ENCODE measurements at regions not wholly inside any gene's neighbourhood (a gene's known extent, or its start where the extent isn't known, plus 50 kb on each side); places are given as distances from the start of the nearest gene placed in this dataset.

DNA sequence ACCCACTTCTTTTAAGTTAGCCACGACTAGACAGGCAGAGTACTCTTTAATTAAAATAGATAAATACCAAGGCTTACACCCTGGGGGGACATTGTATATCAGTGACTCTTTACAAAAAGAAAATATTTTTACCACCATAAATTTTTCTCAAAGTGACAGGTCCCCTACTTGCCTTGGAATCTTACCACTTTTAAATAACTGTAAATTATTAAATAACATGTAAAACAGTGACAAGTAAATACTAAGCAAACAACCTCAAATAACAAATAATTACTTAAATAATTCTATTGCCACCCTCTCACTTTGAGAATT, 116.3 kb downstream of the OGFRL1 start:
- no peak overlapping the region for H3K4me3 ChIP-seq (ENCODE audit: low read depth, low read length)
- no peak for TF ChIP-seq MAX (IDR thresholded peaks at IDR 0.05; ENCODE audit: low read depth, low read length)
- no peak for TF ChIP-seq MYC (IDR thresholded peaks at IDR 0.05; ENCODE audit: low read depth, low read length)
- TF ChIP-seq CTCF (IDR thresholded peaks at IDR 0.05; ENCODE audit: low read depth, low read length): no peak
- no peak for TF ChIP-seq POLR2A (IDR thresholded peaks at IDR 0.05; ENCODE audit: extremely low read depth, insufficient read length)
- no peak for DNase-seq (ENCODE audit: low read depth)

- no peak for TF ChIP-seq CTCF (IDR thresholded peaks at IDR 0.05; ENCODE audit: low read depth, low read length)
- no peak for TF ChIP-seq MYC (IDR thresholded peaks at IDR 0.05; ENCODE audit: low read depth, low read length)
- no peak for TF ChIP-seq MAX (IDR thresholded peaks at IDR 0.05; ENCODE audit: low read depth, low read length)
- TF ChIP-seq POLR2A (IDR thresholded peaks at IDR 0.05; ENCODE audit: extremely low read depth, insufficient read length): no peak
- no peak for DNase-seq (ENCODE audit: low read depth)
- no peak overlapping the region for H3K4me3 ChIP-seq (ENCODE audit: low read depth, low read length)
Measured at GRCh38 chr6:71405416-71405815, 116.8 kb downstream of the OGFRL1 start.

DNA sequence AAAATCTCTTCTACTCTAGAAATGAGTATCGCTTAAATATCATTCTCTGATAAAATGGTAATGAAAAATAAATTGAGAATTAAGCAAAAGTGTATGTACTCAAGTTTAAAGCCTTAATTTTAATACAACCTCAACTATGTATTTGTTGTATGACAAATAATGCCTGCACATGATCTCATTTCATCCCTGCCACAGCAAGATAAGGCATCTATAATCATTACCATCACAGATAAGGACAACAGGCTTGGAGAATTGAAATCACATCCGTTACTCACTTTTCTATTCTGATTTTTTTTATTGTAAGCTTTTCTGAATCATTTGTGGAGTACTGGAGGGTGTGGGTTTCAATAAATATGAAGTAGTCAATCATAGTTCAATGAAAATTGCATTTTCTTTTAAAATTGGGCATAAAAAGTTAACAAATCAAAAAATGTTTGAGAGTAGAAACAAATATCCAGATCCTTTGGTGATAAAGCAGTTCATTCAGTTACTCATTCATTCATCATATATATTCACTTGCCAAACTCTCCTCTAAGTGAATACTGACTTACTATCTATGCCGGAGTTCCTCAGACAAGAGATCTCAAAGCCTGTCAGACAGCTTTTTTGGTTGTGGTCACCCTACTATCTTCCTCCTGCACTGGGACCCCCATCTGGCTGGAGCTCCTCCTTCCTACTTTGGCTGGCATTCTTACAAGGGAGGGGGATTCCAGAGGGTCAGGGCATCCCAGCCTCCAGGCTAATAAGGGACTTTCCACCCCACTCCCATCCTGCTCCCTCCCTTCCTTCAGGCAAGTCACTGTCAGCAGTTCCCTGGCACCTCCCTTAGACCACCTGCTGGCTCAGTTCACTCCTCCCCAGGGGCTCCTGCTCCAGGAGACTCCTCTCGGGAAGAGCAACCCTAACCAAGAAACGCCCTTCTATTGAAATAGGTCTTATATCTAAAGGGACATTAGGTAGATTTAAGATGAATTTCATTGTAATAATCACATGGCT, 118.6 kb downstream of the OGFRL1 start:
- no peak overlapping the region for H3K4me3 ChIP-seq (ENCODE audit: low read depth, low read length)
- TF ChIP-seq POLR2A (IDR thresholded peaks at IDR 0.05; ENCODE audit: extremely low read depth, insufficient read length): no peak
- no peak for TF ChIP-seq MYC (IDR thresholded peaks at IDR 0.05; ENCODE audit: low read depth, low read length)
- DNase-seq (ENCODE audit: low read depth): no peak

GRCh38 chr6:71408787-71409723, 120.4 kb downstream of the OGFRL1 start:
- no peak for DNase-seq (ENCODE audit: low read depth)
- no peak for TF ChIP-seq POLR2A (IDR thresholded peaks at IDR 0.05; ENCODE audit: extremely low read depth, insufficient read length)
- no peak for TF ChIP-seq MYC (IDR thresholded peaks at IDR 0.05; ENCODE audit: low read depth, low read length)
- no peak for TF ChIP-seq CTCF (IDR thresholded peaks at IDR 0.05; ENCODE audit: low read depth, low read length)
- TF ChIP-seq MAX (IDR thresholded peaks at IDR 0.05; ENCODE audit: low read depth, low read length): no peak
- H3K4me3 ChIP-seq (ENCODE audit: low read depth, low read length): no peak overlapping the region

- no peak for DNase-seq (ENCODE audit: low read depth)
- no peak overlapping the region for H3K4me3 ChIP-seq (ENCODE audit: low read depth, low read length)
- no peak for TF ChIP-seq MYC (IDR thresholded peaks at IDR 0.05; ENCODE audit: low read depth, low read length)
- TF ChIP-seq POLR2A (IDR thresholded peaks at IDR 0.05; ENCODE audit: extremely low read depth, insufficient read length): no peak
- TF ChIP-seq MAX (IDR thresholded peaks at IDR 0.05; ENCODE audit: low read depth, low read length): no peak
- no peak for TF ChIP-seq CTCF (IDR thresholded peaks at IDR 0.05; ENCODE audit: low read depth, low read length)
Measured at GRCh38 chr6:71410164-71410566, 121.6 kb downstream of the OGFRL1 start.

GRCh38 chr6:71410681-71411080, 122.1 kb downstream of the OGFRL1 start:
- DNase-seq (ENCODE audit: low read depth): no peak
- H3K4me3 ChIP-seq (ENCODE audit: low read depth, low read length): no peak overlapping the region
- no peak for TF ChIP-seq CTCF (IDR thresholded peaks at IDR 0.05; ENCODE audit: low read depth, low read length)
- no peak for TF ChIP-seq MYC (IDR thresholded peaks at IDR 0.05; ENCODE audit: low read depth, low read length)
- no peak for TF ChIP-seq POLR2A (IDR thresholded peaks at IDR 0.05; ENCODE audit: extremely low read depth, insufficient read length)
- TF ChIP-seq MAX (IDR thresholded peaks at IDR 0.05; ENCODE audit: low read depth, low read length): no peak
